Pulmonary artery endothelial cell (primary cell): ENCODE measurements at regions not wholly inside any gene's neighbourhood (a gene's known extent, or its start where the extent isn't known, plus 50 kb on each side); places are given as distances from the start of the nearest gene placed in this dataset.

Source experiments
- DNase-seq: peaks from one replicate; pipeline ENCODE4 v3.0.0-alpha.2; 2011; ENCODE audit warnings: low read depth, low spot score

DNA sequence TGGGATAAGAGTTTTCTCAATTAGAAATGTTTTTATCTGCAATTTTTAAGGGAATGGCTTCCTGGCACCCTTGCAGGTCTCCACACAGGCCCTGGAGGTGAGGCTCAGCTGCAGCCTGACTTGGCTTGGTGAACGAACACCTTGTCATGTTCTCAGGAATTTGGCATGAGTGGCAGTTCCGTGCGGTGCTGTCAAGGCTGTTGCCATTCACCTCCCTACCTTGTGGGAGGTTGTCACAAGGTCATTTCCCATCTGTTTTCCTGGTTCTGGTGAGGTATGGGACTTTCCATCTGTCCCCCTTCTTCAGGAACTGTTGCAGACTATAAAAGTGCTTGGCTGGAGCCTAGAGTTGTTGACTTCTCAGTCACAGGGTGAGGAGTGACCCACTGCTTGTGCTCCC lies 82.9 kb downstream of the ELOVL4 start:
- DNase-seq, result no peak

DNA sequence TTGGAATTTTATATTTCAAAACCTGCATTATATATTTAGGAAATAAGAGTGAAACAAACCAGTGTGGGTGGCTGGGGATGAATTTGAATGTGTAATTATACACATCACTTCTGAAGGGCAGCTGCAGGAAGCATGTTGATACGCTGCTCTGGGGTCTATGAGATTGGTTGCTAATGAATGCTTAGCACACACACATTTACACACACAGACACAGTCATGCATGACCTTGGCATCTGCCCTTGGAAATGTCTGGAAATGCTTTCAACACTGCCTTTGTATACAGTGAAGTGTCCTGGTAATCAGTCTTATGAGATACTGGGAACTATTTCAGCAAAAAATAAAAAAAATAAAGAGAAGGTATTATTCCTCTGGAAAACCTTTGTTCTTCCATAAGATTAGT lies 83.4 kb downstream of the ELOVL4 start:
- DNase-seq, result no peak

DNA sequence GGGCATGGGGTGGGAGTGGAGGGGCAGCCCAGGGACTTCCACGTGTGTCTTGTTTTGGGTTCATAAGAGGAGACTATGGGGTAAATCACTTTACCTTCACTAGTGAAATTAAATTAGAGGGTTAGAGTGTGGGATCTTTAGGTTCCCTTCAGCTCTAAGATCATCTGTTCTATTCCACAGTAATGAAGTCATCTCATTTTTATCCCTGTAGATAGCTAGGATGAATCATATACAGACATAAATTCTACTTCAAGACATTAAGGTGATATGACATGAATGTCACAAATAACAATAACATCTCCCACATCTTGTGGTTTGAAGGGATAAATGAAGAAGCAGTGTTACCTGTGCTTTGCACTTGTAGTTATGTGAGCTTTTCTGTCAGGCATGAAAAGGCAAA lies 83.8 kb downstream of the ELOVL4 start:
- no peak for DNase-seq

DNA sequence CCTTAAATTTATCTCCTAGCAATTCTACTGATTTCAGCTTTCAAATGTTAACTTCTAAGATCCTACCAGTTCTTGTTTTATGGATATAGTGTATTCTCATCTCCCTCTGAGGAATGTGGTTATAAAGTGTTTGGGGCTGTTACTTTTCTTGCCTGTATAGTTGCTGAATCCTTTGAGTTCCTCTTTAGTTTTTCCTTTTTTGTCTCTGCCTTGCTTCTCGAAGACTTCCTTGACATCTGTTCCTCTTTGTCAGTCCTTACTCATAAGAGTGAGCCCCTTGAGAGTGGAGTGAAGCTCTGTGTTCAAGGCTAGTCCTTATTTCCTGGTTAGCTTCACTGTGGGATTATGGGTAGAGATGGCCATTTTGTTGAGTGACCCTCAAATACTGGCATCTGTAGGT lies 84.6 kb downstream of the ELOVL4 start:
- no peak for DNase-seq

DNA sequence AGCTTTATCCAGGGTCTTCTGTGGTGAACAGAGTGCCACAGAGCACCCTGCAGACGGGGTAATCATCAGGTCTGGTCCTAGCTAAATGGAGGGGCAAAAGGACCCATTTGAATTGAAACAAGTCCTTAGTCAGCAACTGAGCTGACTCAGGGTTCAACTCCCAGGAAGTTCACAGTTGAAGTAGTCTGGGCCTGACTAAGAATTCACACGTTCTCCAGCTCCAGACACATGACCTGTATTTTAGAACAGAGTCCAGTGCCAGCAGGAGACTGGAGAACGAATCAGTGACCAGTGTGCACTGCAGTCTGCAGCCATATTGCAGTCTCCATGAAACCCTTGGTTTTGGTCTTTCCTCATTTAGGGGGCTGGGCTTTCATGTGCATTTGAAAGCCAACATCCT lies 85.2 kb downstream of the ELOVL4 start:
- no peak for DNase-seq

DNA sequence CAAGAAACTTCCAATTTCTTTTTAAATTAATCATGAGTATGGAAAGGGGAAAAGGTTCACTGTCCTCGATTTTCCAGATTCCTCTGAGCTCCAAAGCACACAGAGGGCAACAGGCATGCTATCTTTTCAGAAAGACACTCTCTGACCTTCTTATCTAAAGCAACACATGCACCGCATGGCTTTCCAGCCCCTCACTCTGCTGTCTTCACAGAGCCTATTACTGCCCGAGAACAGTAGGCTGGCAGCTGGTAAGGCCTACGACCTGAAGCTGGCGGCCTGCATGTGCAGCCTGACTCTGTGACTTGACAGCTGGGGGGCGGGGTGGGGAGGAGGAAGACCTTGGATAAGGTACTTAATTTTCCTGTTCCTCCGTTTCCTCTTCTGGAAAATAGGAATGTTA lies 86.3 kb downstream of the ELOVL4 start:
- no peak for DNase-seq

DNA sequence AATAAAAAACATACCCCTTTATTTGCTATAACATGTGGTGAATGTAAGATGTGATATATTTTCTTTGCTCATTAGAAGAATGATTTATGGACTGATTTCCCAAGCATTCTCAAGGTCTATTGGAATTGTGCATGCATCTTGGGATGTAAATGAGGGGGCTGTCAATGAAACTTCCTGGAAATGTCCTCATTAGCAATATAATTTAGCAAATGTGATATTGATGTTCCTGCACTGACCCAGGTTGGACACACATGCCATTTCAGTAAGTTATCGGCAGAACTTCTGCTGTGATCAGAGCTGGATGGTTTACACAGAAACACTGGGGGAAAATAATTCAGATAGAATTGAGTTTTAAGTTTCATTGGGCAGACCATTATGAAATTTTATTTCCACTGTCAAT lies 99.9 kb downstream of the ELOVL4 start:
- no peak for DNase-seq

DNA sequence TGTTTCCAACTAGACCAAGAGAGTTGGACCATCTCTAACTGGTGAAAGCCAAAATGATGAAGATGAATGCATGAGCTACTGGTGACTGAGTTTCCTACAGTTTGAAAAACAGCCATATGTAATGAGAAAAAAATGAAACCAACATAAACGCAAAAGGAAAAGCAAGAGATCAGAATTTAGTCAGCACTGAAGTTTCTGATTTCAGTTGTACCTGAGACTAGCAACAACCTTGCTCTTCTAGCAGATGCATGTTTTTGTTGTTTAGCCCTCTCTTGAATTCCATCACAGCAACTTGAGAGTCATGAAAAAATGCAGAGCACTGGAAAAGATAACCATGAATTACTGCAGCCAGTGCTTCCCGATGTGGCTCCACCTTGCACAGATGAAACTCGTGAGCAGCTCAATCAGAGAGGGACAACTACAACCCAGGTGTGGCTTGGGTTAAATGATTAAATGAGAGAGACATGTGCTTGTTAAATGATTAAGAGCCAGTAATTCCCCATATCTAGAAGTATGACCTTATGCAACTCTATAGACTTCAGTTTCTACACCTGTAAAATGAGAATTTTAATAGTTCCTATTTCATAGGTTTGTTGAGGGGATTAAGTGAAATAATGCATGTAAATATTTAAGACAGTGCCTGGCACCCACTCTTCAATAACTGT lies 104.8 kb downstream of the ELOVL4 start:
- no peak for DNase-seq

DNA sequence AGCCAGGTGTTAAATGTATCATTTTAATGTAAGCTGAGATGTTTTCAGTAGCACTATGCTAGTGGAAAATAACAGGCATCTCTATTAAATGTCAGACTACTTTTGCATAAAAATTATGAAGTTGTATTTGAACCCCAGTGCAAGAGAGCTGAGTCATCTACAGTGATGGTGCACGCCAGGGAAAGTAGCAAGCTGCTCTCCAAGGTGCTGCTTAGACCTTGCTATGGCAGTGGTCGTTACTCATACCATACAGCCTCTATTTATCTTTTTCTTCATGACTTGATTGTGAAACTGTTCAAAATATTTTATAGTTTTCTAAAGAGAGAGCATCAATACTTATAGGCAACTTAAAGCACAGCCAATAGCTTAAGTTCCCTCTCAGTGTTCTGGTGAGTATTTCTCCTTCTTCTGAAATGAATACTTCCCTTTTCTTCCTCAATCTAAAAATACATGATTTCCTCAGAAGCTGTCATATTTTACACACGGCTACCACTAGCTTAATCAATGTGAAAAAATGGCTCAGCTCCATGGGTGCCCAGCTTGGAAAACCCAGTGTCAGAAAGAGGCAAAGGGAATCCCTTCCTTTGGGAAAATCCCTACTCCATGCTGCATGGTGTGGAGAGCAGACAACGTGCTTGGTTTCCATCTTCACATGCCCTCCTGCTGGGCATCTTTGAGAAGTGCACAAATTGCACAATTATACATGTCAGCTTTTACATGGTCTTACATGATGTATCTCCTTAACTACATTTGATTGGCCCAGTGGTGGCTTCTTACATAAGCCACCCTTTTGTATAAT lies 105.6 kb downstream of the ELOVL4 start:
- no peak for DNase-seq

DNA sequence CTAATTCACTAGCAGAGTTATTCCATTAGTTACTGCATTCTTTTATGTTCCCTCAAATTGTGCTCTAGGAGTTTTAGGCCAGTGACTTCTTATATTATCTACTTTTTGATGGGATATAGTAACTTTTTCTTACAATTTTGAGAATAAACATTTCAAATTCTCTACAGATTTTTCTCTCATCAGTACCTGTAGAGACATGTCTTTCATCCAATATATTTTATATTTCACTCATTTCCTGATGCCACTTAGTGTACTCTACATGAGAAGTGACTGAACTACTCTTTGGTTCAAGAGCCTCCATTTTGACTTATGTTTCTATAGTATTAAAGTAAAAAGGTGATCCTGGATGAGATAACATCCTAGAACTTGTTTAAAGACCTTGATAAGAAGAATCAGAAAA lies 108.5 kb downstream of the ELOVL4 start:
- DNase-seq, result no peak

DNA sequence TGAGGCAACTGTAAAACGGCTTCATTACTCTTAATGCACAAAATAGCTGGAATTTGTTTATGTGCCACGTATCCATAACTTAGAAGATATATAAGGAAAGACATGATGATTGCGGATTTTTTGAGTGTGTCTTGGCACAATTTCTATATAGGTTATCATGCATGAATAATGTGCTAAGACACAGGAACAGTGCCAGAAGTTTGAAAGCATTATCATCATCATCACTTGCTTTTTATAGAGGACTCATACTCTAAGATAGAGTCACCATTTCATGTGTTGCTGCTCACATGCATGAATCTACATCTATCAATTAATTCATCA lies 113.4 kb downstream of the ELOVL4 start:
- no peak for DNase-seq

DNA sequence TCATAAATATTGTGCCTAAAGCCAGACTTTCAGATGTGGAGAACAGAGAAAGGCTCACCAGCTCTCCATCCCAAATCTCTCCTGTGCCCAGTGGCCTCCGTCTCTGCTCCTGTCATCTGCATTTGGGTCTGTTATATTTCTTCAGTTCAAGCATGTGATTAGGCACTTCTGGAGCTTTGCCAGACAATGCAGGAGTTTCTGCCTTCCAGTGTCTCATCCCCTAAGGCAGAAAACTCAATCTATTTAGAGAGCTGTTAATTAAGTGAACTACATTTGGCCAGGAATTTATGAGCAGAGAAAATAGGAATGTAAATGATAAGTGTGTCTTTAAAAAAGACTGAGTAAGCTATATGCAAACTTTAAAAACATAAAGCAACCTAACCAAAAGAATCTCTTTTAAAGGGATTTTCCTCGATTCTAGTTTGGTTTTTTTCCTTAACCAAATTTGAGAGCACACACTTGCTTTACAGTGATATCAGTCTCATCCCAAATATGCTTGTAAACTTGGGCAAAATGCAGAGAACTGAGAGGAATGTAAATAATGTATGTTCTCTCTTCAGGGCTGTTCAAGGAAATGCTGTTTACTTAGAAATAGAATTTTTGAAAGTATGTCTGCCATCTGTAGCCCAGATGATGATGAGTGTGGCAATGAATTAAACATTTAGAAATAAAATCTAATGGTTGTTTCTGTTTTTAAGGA lies 113.9 kb downstream of the ELOVL4 start:
- no peak for DNase-seq

DNA sequence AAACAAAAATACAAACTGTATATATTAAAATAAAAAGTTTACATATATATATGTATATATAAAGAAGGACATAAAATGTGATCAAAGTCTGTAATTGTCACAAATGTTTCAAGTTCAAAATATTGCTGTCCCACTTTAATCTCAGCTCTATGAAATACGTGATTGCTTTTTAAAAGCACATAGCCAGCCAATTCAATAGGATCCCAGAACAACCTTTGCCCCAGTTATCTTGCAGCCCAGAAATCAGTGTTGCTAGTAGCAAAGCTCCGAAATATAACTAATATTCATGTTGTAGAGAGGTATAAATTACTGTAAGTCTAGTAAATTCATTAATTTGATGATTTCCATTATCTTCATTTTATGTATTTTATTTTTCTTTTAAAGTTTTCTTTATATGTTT lies 114.6 kb downstream of the ELOVL4 start:
- DNase-seq, result no peak

DNA sequence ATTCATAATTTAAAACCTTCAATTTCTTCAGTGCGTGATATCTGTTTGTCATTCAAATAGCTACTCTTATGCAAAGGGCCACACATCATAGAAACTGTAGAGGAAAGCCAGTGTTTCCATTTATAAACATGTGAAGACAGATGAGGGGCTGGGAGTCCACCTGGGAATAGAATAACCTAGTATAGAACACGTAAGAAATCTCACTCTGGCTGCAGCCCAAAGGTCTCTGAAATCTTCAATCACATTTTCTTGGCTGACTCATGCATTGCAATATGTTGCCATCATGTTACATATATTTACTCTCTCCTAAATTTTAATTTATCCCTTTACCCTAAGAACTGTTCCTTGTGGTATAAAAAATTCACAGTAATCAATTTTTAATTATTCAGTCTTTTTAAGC lies 123.2 kb downstream of the ELOVL4 start:
- DNase-seq, result no peak

DNA sequence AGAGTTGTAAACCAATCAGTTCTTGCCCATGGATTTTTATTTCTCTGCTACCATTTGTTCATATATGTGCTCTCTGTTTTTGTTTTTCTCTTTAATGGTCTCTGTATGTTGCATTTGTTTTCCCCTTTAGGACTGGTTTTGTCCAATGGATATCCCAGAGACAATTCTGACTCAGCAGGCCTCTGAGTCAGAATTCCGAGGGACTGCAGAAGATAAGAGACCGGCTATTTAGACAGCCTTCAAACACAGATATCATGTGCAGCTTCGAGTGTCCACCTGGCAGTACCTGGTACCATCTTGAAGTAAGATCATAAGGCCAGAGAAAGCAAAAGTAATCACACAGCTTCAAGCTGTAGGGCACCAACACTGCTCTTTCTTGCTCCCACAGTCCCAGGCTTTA lies 125.5 kb downstream of the ELOVL4 start:
- no peak for DNase-seq

DNA sequence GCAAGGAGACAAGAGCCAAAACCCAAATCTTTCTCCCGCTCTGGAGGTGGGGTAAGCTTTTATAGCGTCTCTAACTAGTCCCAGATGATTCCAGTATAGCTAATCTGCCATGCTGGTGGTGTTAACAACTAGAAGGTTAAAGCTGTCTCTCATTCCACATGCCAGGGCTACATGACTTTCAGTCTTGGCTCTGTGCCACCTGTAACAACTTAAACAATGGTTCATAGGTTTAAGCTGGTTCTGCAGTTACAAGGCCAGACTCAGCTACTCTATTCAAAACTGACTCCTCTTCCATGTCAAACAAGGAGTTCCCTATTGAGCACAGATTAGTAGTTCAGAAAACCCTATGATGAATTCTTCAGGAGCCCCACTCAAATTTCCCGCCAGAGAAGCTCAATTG lies 128.9 kb downstream of the ELOVL4 start:
- DNase-seq, result peak; percentile 10

DNA sequence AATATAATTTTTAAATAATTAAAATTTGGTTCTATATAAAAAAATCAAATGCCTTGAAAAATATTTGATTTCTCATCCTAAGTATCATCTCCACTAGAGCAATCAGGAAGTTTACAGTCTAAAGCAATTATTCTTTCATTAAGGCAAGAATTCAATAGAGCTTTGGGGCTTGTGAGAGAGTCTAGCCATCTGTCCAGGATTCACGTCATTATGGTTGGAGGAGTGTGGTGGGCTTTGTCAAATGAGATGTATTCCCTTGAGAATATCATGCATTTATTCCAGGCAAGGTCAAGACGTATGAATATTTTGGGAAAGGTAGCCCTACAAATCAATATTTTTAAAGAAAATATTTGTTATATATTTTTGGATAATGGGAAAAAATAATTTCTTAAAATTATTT lies 132.4 kb downstream of the ELOVL4 start:
- DNase-seq, result no peak

DNA sequence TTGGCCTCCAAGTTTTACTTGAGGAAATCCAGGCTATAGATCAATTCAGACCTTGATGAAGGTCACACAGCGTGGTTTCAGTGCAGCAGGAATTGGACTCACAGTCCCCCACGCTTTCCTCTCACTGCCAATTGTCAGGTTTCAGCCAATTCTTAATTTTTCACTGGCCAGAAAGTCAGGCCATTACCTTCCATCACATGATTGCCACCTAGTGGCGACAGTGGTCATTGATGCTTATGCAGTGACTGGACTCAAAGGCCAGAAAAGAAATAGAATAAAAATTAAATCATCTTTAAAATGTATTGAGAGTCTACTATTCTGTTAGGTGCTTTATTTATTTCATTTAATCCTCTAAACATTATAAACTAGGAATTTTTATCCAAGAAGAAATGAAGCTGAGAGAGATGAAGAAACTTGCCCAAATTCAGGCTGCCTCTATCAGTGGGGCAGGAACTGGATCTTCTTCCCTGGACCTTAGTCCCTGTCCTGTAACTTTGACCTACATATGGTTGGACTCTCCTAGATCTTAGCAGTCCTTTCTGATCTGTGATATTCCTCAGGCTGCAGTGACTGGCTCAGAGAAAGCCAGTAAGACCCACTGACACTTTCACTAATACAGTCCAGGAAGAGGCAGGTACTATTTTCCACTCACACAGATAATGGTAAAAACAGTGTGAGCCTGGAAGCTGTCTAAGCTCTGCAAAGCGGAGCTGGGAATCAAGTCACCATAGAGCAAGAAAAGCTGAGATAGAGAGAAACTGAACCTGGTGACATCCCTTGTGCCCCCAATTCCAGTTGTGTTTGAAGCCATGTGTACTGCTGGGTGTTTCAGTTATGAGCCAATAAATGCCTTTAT lies 133.3 kb downstream of the ELOVL4 start:
- DNase-seq, result peak; percentile 33

DNA sequence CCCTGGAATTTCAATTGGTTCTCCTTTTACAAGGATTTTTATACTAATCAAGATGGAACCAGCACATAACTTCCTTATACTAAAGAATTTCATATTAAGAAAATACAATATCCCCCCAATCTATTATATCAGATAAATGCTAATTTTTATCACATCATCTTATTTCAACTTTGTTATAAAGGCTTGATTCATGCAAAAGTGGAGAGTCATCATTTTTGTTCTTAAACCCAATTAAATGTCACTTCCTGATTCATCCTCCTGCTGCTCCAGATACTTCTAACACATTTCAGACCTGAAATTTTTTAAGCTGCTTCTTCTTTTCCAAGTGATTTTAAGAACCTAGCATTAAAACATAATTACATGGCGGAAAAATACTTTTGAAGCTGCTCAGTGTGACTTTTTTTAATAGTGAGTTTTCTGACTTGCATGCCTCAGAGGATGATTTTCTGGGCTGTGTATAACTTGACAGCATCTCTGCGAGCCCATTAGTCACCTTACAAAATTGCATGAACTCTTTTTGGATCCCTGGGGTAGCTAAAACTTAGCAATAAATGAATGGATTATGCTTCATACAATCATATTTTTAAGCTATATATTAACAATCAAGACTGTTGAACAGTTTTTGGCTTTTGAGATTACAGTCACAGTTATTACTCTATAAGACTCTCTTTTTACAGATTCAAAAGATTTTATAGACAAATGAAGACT lies 134.1 kb downstream of the ELOVL4 start:
- no peak for DNase-seq

DNA sequence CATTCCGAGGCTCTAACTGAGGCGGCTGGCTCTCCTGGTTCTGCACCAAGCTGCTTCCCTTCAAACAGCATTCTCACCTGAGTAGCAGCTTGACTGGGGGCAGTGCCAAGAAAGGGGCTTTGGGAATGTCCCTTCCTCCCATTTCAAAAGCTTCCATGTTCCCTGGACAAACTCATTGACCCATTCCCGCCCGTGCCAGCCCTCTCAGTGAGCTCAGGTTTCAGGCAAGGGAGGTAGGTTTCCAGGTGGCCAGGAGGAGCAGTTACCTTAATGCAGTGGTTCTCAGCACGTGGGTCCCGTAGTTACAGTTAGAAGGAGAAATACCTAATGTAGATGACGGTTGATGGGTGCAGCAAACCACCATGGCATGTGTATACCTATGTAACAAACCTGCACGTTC lies 135.2 kb downstream of the ELOVL4 start:
- no peak for DNase-seq

DNA sequence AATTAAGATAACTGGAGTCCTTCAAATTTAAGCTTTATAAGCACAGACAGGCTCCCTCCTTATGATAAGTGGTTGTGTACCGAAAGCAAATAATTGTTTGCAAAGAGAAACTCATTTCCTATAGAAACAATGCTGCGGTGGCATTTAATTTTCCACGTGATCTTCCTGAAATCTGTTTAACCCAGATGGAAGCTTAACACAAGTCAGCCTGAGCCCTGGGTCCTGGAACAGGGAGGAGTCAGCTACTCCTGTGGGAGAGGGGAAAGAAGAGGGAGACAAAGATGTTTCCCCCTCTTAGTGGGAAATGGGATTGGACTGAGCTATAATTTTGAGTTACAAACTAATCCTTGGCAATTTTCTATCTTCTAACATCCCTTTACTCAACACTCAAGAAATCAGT lies 136.5 kb downstream of the ELOVL4 start:
- DNase-seq, result no peak
